Sigmoid colon (tissue), 6 donors: ENCODE measurements at regions not wholly inside any gene's neighbourhood (a gene's known extent, or its start where the extent isn't known, plus 50 kb on each side); places are given as distances from the start of the nearest gene placed in this dataset.

Experiments
- DNase-seq: peaks from one replicate; pipeline ENCODE4 v3.0.0-alpha.2; 2019
- H3K27ac ChIP-seq, 4 donors: fragments of 200-600 bp; sonication (generic); one replicate each; pipeline ENCODE4 v1.5.1; 2016 to 2019; ENCODE audit warnings: mild to moderate bottlenecking in 1 of 4
- H3K27me3 ChIP-seq, 3 donors: fragments of 200-600 bp; sonication (generic); one replicate each; pipeline ENCODE4 v1.5.1; 2019; ENCODE audit warnings: mild to moderate bottlenecking in 1 of 3
- H3K36me3 ChIP-seq, 4 donors: fragments of 200-600 bp; sonication (generic); one replicate each; pipeline ENCODE4 v1.5.1; 2016 to 2019
- H3K4me1 ChIP-seq, 4 donors: fragments of 200-600 bp; sonication (generic); one replicate each; pipeline ENCODE4 v1.5.1; 2017 to 2019
- H3K4me3 ChIP-seq, 4 donors: fragments of 200-600 bp; sonication (generic); one replicate each; pipeline ENCODE4 v1.5.1; 2017 to 2019; ENCODE audit warnings: mild to moderate bottlenecking in 2 of 4, moderate library complexity in 1 of 4
- H3K9me3 ChIP-seq, 4 donors: fragments of 200-600 bp in 3 of 4; sonication (generic) in 3 of 4; one replicate each; pipeline versions ENCODE4 v1.5.1 to v1.6.1; 2013 to 2019
- EP300 ChIP-seq, 4 donors: sonication (generic); formaldehyde crosslinking; IDR thresholded peaks; one replicate each; pipeline ENCODE4 v1.6.1; 2017; ENCODE audit warnings: antibody characterized with exemption in 4 of 4
- POLR2A ChIP-seq, 2 donors: fragments of 450-650 bp; IDR thresholded peaks; one replicate each; pipeline ENCODE4 v1.6.1; 2016; ENCODE audit warnings: antibody characterized with exemption in 2 of 2, mild to moderate bottlenecking in 2 of 2, moderate library complexity in 2 of 2
- POLR2AphosphoS5 ChIP-seq, 4 donors: sonication (generic); formaldehyde crosslinking; IDR thresholded peaks; one replicate each; pipeline ENCODE4 v1.6.1; 2017; ENCODE audit warnings: antibody characterized with exemption in 4 of 4
- WGBS, 2 donors: extraction: QIAGEN DNeasy Blood & Tissue Kit; methylation state at CpG; one replicate each; pipeline ENCODE4 v1.1.7; 2013; 5-methylcytosine and 5-hydroxymethylcytosine counted together
- intact Hi-C: fragments of 100-400 bp; cut with DNase I; formaldehyde crosslinking; loops from one replicate; pipeline ENCODE4 v1.15.1; 2023
- TF ChIP-seq, protein P1 (sequence below), 4 experiments: fragments of 450-650 bp in 3 of 4; fragments of 200-600 bp in 1 of 4; IDR thresholded peaks; one replicate each; pipeline ENCODE4 v1.5.1; 2016 to 2019; ENCODE audit warnings: antibody characterized with exemption in 4 of 4, mild to moderate bottlenecking in 3 of 4, moderate library complexity in 2 of 4
- donor health status: healthy with polysubstance abuse.
- donor health status: healthy.

DNA sequence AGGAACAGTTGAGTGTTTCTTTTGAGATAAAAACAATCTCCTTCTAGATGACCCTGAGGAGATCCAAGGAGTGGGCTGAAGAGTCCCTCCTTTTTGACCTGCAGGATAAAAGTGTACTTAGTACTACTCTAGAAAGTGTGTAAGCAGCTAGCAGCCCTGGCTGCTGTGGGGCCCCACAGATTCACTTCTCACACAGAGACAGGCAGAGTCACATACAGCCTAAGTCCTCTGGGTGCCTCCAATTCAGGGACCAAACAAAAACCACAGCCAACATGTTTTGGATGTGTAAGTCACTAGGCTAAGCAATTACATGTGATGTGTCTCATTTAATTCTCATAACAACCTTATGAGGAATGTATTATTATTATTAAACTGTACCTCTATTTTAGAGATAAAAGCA is 97.1 kb downstream of the TMEM100 start:
- DNase-seq: no peak
- H3K4me3 ChIP-seq: no peak overlapping the region
- no peaks in the 10 kb centered on the region for H3K27me3 ChIP-seq
- TF ChIP-seq EP300 (IDR thresholded peaks at IDR 0.05): no peak
- TF ChIP-seq, protein P1, sequence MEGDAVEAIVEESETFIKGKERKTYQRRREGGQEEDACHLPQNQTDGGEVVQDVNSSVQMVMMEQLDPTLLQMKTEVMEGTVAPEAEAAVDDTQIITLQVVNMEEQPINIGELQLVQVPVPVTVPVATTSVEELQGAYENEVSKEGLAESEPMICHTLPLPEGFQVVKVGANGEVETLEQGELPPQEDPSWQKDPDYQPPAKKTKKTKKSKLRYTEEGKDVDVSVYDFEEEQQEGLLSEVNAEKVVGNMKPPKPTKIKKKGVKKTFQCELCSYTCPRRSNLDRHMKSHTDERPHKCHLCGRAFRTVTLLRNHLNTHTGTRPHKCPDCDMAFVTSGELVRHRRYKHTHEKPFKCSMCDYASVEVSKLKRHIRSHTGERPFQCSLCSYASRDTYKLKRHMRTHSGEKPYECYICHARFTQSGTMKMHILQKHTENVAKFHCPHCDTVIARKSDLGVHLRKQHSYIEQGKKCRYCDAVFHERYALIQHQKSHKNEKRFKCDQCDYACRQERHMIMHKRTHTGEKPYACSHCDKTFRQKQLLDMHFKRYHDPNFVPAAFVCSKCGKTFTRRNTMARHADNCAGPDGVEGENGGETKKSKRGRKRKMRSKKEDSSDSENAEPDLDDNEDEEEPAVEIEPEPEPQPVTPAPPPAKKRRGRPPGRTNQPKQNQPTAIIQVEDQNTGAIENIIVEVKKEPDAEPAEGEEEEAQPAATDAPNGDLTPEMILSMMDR (IDR thresholded peaks at IDR 0.05): no peak
- TF ChIP-seq POLR2AphosphoS5 (IDR thresholded peaks at IDR 0.05): no peak
- TF ChIP-seq POLR2A (IDR thresholded peaks at IDR 0.05): no peak
- no peaks in the 10 kb centered on the region for H3K4me1 ChIP-seq
- no peaks in the 10 kb centered on the region for H3K9me3 ChIP-seq
- no peak overlapping the region for H3K27ac ChIP-seq
- no peaks in the 10 kb centered on the region for H3K36me3 ChIP-seq
- intact Hi-C loops: no loop called here

DNA sequence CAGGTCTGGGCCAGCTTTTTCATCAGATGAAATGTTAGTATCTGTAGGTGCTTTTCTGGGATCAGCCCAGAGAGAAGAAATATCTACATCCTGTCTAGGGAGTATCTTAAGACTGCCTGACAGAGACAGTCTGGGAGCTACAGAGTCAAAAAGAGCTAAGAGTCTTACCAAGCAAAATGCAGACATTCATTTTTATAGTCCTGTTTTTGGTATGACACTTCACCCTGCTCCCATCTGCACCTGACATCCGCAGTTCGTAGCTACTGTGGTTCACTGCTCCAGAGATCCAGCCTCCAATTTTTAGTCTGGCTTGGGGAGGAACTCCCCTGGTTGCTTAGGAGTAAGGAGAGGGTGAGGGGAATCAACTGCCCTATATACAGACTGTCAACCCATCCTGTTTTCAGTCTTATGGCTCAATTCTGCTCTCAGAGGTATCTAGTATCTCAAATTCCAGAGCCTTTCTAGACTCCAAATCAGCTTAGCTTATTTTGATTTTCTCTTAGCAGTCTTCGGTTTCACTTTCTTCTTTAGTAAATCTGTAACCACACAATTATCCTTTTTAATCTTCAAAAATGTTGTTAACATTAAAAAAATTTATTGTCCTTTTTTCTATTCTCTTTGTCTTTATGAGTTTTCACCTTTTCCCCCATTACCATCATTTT is 97.8 kb downstream of the TMEM100 start:
- WGBS, 2 donors: 59 to 64% methylated on average over 3 of the region's 3 CpGs
- Histone ChIP-seq H3K4me1 (no peaks in the 10 kb centered on the region), H3K27ac (no peak overlapping the region), H3K4me3 (no peak overlapping the region), H3K36me3 (no peaks in the 10 kb centered on the region), H3K27me3 (no peaks in the 10 kb centered on the region), H3K9me3 (no peaks in the 10 kb centered on the region)
- TF ChIP-seq EP300 (IDR thresholded peaks at IDR 0.05) (no peak), POLR2A (IDR thresholded peaks at IDR 0.05) (no peak), POLR2AphosphoS5 (IDR thresholded peaks at IDR 0.05) (no peak)
- TF ChIP-seq, protein P1 (IDR thresholded peaks at IDR 0.05): no peak
- intact Hi-C loops: no loop called here
- DNase-seq: no peak

DNA sequence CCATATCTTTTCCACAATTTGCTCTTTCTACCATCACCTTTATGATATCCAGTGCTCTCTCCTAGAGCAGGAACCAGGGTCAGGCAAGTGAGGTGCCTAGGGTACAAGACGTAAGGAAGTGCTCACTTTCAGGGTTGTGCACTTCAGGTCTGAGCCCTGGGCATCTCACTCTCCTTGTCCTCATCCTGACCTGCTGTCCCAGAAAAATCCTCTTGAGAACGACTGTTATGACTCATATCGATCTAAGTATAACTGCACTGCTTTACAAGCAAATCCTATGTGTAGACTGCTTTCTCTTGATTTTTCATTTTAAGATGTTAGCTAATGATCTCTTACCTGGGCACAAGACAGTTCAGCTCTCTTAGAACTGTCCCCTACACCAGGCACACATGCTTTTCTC is 100.1 kb downstream of the TMEM100 start:
- Histone ChIP-seq H3K27me3 (no peaks in the 10 kb centered on the region), H3K27ac (no peak overlapping the region), H3K4me1 (no peaks in the 10 kb centered on the region), H3K36me3 (no peaks in the 10 kb centered on the region), H3K9me3 (no peaks in the 10 kb centered on the region), H3K4me3 (no peak overlapping the region)
- no peak for DNase-seq
- WGBS, 2 donors: 72 to 82% methylated on average over 3 of the region's 3 CpGs
- TF ChIP-seq POLR2A (IDR thresholded peaks at IDR 0.05): no peak
- TF ChIP-seq, protein P1 (IDR thresholded peaks at IDR 0.05): no peak
- TF ChIP-seq EP300 (IDR thresholded peaks at IDR 0.05): no peak
- no peak for TF ChIP-seq POLR2AphosphoS5 (IDR thresholded peaks at IDR 0.05)
- intact Hi-C loops: no loop called here

DNA sequence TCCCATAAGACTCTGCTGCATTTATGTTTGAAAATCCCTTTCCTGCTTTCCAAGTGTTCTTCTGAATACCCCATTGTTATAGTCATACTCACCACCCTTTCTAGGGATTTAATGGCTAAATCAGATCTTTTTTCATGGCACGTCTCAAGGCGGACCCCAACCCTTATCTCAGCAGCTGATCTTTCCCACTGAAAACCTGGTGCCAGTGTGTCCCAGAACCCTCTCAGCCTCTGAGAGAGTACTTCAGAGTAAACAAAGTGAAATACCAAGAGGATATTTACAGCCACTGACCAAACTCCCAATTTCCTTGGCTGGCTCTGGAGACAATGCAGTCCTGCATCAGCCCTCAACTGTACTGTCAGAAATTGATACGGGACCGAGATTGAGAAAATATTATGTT is 101.7 kb downstream of the TMEM100 start:
- DNase-seq: no peak
- intact Hi-C loops: no loop called here
- no peak for TF ChIP-seq POLR2AphosphoS5 (IDR thresholded peaks at IDR 0.05)
- TF ChIP-seq EP300 (IDR thresholded peaks at IDR 0.05): no peak
- TF ChIP-seq, protein P1 (IDR thresholded peaks at IDR 0.05): no peak
- no peak for TF ChIP-seq POLR2A (IDR thresholded peaks at IDR 0.05)
- WGBS, 2 donors: 71 to 78% methylated on average over 4 of the region's 4 CpGs
- H3K27me3 ChIP-seq: no peaks in the 10 kb centered on the region
- H3K4me3 ChIP-seq: no peak overlapping the region
- H3K9me3 ChIP-seq: no peaks in the 10 kb centered on the region
- H3K27ac ChIP-seq: no peak overlapping the region
- no peaks in the 10 kb centered on the region for H3K36me3 ChIP-seq
- H3K4me1 ChIP-seq: peaks cover 0 to 8% (median 0%) of the 10 kb centered on the region in 4 donors

DNA sequence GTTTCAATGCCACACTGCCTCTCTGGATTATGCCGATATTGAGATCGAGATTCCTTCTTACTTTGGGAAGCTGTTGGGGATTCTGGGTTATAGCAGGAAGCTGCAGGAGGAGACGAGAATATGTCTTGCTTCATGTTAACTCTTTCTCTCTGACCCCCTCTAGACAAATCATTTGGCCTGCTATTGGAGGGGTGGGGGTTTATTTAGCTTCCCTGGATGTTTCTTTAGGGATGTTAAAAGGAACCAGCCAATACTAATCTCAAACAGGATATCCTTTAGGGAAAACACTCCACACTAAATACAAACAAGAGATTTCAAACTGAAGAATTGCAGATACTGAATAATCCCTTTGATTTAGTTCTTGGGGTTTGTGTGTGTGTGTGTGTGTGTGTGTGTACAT is 102.6 kb downstream of the TMEM100 start:
- no peaks in the 10 kb centered on the region for H3K9me3 ChIP-seq
- WGBS, 2 donors: 70% methylated on average over 3 of the region's 3 CpGs

More for the DNA sequence above, 102.6 kb downstream of the TMEM100 start:
- DNase-seq: no peak
- Histone ChIP-seq H3K36me3 (no peaks in the 10 kb centered on the region), H3K27ac (no peak overlapping the region), H3K4me3 (no peak overlapping the region), H3K27me3 (no peaks in the 10 kb centered on the region), H3K4me1 (peaks cover 0 to 8% (median 0%) of the 10 kb centered on the region in 4 donors)
- no peak for TF ChIP-seq EP300 (IDR thresholded peaks at IDR 0.05)
- TF ChIP-seq, protein P1 (IDR thresholded peaks at IDR 0.05): no peak
- no peak for TF ChIP-seq POLR2A (IDR thresholded peaks at IDR 0.05)
- TF ChIP-seq POLR2AphosphoS5 (IDR thresholded peaks at IDR 0.05): no peak
- intact Hi-C loops: no loop called here
